ENCODE measurements at regions not wholly inside any gene's neighbourhood (a gene's known extent, or its start where the extent isn't known, plus 50 kb on each side); places are given as distances from the start of the nearest gene placed in this dataset.

DNA sequence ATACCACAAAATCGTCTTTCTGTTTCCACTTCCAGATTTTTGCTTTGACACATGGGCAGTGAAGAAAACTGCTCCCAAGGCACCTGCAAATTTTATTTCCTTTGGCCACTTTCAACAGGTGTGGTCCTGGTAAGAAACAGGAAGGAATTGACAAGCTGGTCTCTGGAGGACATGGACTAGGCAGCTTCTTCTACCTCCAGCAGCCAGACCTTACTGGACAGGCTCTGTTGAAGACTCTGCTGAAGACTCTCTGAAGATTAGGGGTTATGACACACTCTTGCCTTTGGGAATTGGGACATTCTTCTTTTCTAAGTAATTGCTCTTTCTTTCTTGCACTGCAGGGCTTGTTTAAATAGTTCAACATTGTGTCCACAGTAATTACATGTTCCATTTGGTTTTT lies 147.7 kb upstream of the DCBLD2 start:
- H2AFZ ChIP-seq (ENCODE audit: low read length): no peak overlapping the region
- H4K8ac ChIP-seq (replicated peaks; ENCODE audit: insufficient read length, low read depth, low read length): no peak overlapping the region
- no peak overlapping the region for H3K14ac ChIP-seq (ENCODE audit: insufficient read depth, low read length)
- H2BK5ac ChIP-seq (ENCODE audit: insufficient read length, low read length): no peak overlapping the region
- no peak overlapping the region for H2BK12ac ChIP-seq (ENCODE audit: insufficient read length, low read depth, low read length)
- H3K27me3 Mint-ChIP-seq (ENCODE audit: low read depth): no peaks in the 10 kb centered on the region
- H3K4me1 Mint-ChIP-seq: no peaks in the 10 kb centered on the region
- H3K23me2 ChIP-seq (ENCODE audit: insufficient read length, low read depth, low read length, poor library complexity, severe bottlenecking): no peaks in the 10 kb centered on the region
- H4K91ac ChIP-seq (ENCODE audit: insufficient read length, low read depth, low read length): no peak overlapping the region
- H2BK15ac ChIP-seq (ENCODE audit: low read depth, low read length): no peak overlapping the region
- no peaks in the 10 kb centered on the region for H4K20me1 ChIP-seq (ENCODE audit: control insufficient read depth, insufficient read depth, insufficient read length)
- no peaks in the 10 kb centered on the region for H3K27me3 ChIP-seq (ENCODE audit: insufficient read depth, low read length)
- H3K9ac ChIP-seq (ENCODE audit: extremely low read depth, insufficient read length, low read length): no peak overlapping the region
- no CpG with 5 or more reads among the region's 1 CpG for WGBS (ENCODE audit: extremely low coverage, insufficient read length, low lambda C conversion rate)
- no peak overlapping the region for H3K56ac ChIP-seq (ENCODE audit: insufficient read length, low read depth, low read length)
- H3K23ac ChIP-seq (ENCODE audit: insufficient read length, low read depth, low read length): no peak overlapping the region
- H3K4ac ChIP-seq (ENCODE audit: low read depth, low read length): no peak overlapping the region
- H3K27ac Mint-ChIP-seq: no peak overlapping the region
- no peak overlapping the region for H2BK20ac ChIP-seq (ENCODE audit: low read depth, low read length, poor library complexity, severe bottlenecking)
- no peaks in the 10 kb centered on the region for H3K36me3 Mint-ChIP-seq (ENCODE audit: insufficient read depth in 1 of 3, low read depth in 3 of 3)
- no peak overlapping the region for H3T11ph ChIP-seq (ENCODE audit: low read length)
- H3K9me3 Mint-ChIP-seq: no peaks in the 10 kb centered on the region
- H3K79me1 ChIP-seq (ENCODE audit: insufficient read depth, low read depth, low read length, poor library complexity, severe bottlenecking): no peaks in the 10 kb centered on the region
- H3K4me2 ChIP-seq (ENCODE audit: insufficient read depth, insufficient read length, low read length): no peak overlapping the region
- H3K4me3 Mint-ChIP-seq: no peak overlapping the region
- no peak for DNase-seq
- no peak overlapping the region for H3K18ac ChIP-seq (ENCODE audit: insufficient read length, low read depth, low read length)
- H3K79me2 ChIP-seq (ENCODE audit: insufficient read depth, low read length): no peaks in the 10 kb centered on the region
- TF ChIP-seq CTCF (conservative IDR thresholded peaks at IDR 0.05): no peak
- no peak overlapping the region for H2AK5ac ChIP-seq (ENCODE audit: insufficient read length, low read length)
- H3K9me3 ChIP-seq (ENCODE audit: control insufficient read depth, low read depth, low read length): no peaks in the 10 kb centered on the region
- H3K4me1 ChIP-seq (ENCODE audit: insufficient read depth, low read length): no peaks in the 10 kb centered on the region
- no peak overlapping the region for H3K27ac ChIP-seq (ENCODE audit: insufficient read length, low read depth, low read length)
- no peak overlapping the region for H4K5ac ChIP-seq (ENCODE audit: insufficient read length, low read depth, low read length)
- no peak overlapping the region for H2BK120ac ChIP-seq (ENCODE audit: low read depth, low read length, poor library complexity, severe bottlenecking)
